ENCODE measurements at regions not wholly inside any gene's neighbourhood (a gene's known extent, or its start where the extent isn't known, plus 50 kb on each side); places are given as distances from the start of the nearest gene placed in this dataset.

- Histone ChIP-seq H3K27me3 (replicated peaks; ENCODE audit: insufficient read depth) (no peaks in the 10 kb centered on the region), H3K27ac (no peak overlapping the region), H3K36me3 (no peaks in the 10 kb centered on the region), H3K4me3 (no peak overlapping the region), H3K9me3 (no peaks in the 10 kb centered on the region), H3K4me1 (ENCODE audit: control insufficient read depth in 1 of 2, low read depth in 2 of 2) (peaks cover 0 to 11% of the 10 kb centered on the region in 2 donors)
- no peak for DNase-seq (ENCODE audit: low spot score)
- ATAC-seq (ENCODE audit: insufficient number of reproducible peaks, low FRiP score, low read depth), result no peak
- no peak for TF ChIP-seq CTCF (IDR thresholded peaks at IDR 0.05)
Observed at GRCh38 chr5:133683646-133684596, 71.6 kb upstream of the FSTL4 start.

- TF ChIP-seq CTCF (IDR thresholded peaks at IDR 0.05), result no peak
- Histone ChIP-seq H3K4me3 (no peak overlapping the region), H3K36me3 (no peaks in the 10 kb centered on the region), H3K9me3 (no peaks in the 10 kb centered on the region), H3K27me3 (replicated peaks; ENCODE audit: insufficient read depth) (no peaks in the 10 kb centered on the region), H3K4me1 (ENCODE audit: control insufficient read depth in 1 of 2, low read depth in 2 of 2) (peaks cover 0 to 11% of the 10 kb centered on the region in 2 donors), H3K27ac (no peak overlapping the region)
- no peak for ATAC-seq (ENCODE audit: insufficient number of reproducible peaks, low FRiP score, low read depth)
- DNase-seq (ENCODE audit: low spot score), result no peak
Observed at GRCh38 chr5:133682451-133682850, 70.1 kb upstream of the FSTL4 start.

- Histone ChIP-seq H3K4me3 (no peak overlapping the region), H3K27ac (no peak overlapping the region), H3K27me3 (replicated peaks; ENCODE audit: insufficient read depth) (no peaks in the 10 kb centered on the region), H3K36me3 (no peaks in the 10 kb centered on the region), H3K9me3 (no peaks in the 10 kb centered on the region), H3K4me1 (ENCODE audit: control insufficient read depth in 1 of 2, low read depth in 2 of 2) (peaks cover 0 to 11% of the 10 kb centered on the region in 2 donors)
- no peak for DNase-seq (ENCODE audit: low spot score)
- TF ChIP-seq CTCF (IDR thresholded peaks at IDR 0.05), result no peak
- no peak for ATAC-seq (ENCODE audit: insufficient number of reproducible peaks, low FRiP score, low read depth)
Observed at GRCh38 chr5:133681896-133682295, 69.6 kb upstream of the FSTL4 start.

GRCh38 chr5:133680830-133681565 is 68.7 kb upstream of the FSTL4 start:
- Histone ChIP-seq H3K36me3 (no peaks in the 10 kb centered on the region), H3K9me3 (no peaks in the 10 kb centered on the region), H3K4me1 (ENCODE audit: control insufficient read depth in 1 of 2, low read depth in 2 of 2) (peaks cover 0 to 7% of the 10 kb centered on the region in 2 donors), H3K4me3 (no peak overlapping the region), H3K27ac (no peak overlapping the region), H3K27me3 (replicated peaks; ENCODE audit: insufficient read depth) (no peaks in the 10 kb centered on the region)
- DNase-seq (ENCODE audit: low spot score) (no peak), ATAC-seq (ENCODE audit: insufficient number of reproducible peaks, low FRiP score, low read depth) (no peak)
- TF ChIP-seq CTCF (IDR thresholded peaks at IDR 0.05), result no peak

GRCh38 chr5:133679534-133679933 is 67.2 kb upstream of the FSTL4 start:
- Histone ChIP-seq H3K27me3 (replicated peaks; ENCODE audit: insufficient read depth) (no peaks in the 10 kb centered on the region), H3K36me3 (no peaks in the 10 kb centered on the region), H3K9me3 (no peaks in the 10 kb centered on the region), H3K4me3 (no peak overlapping the region), H3K4me1 (ENCODE audit: control insufficient read depth in 1 of 2, low read depth in 2 of 2) (no peaks in the 10 kb centered on the region), H3K27ac (no peak overlapping the region)
- no peak for ATAC-seq (ENCODE audit: insufficient number of reproducible peaks, low FRiP score, low read depth)
- DNase-seq (ENCODE audit: low spot score), result no peak
- no peak for TF ChIP-seq CTCF (IDR thresholded peaks at IDR 0.05)

All from thoracic aorta (tissue), 2 donors.